ENCODE measurements at regions not wholly inside any gene's neighbourhood (a gene's known extent, or its start where the extent isn't known, plus 50 kb on each side); places are given as distances from the start of the nearest gene placed in this dataset.

- TF ChIP-seq CTCF (optimal IDR thresholded peaks at IDR 0.05 in 1 of 3, IDR thresholded peaks at IDR 0.05 in 1 of 3, conservative IDR thresholded peaks at IDR 0.05 in 1 of 3; ENCODE audit: extremely low read depth in 1 of 3, insufficient read depth in 2 of 3, low read length in 3 of 3) = no peak
- no peak for TF ChIP-seq EZH2 (IDR thresholded peaks at IDR 0.05; ENCODE audit: low read length)
These were observed 152.7 kb upstream of the GAS1 start for GRCh38 chr9:87100001-87100400.
